Fibroblast of skin of left biceps (primary cell): ENCODE measurements at regions not wholly inside any gene's neighbourhood (a gene's known extent, or its start where the extent isn't known, plus 50 kb on each side); places are given as distances from the start of the nearest gene placed in this dataset.
A peak's percentile ranks its signal among the peaks of the same experiment; 100 is the strongest.

Source experiments
- DNase-seq, 2 experiments: peaks; one replicate each; pipeline ENCODE4 v3.0.0-alpha.2; 2013; ENCODE audit warnings: low read depth in 2 of 2

DNA sequence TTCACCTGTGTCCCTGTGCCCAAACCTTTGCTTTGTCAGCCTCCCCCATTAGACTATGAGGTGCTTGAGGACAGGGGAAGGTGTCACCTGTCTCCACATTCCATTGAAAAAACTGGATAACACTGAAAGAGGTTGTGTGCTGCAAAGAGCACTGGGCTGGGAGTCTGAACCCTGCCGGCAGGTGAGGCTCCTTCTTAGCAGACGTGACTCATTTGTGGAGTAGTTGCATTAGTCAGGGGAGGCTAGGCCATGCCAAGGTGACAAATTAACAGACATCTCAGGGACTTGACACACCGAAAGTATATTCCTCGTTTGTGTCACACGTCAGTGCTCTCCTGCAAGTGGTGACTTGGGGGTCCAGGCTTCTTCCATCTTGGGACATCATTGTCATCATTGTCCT is 95.9 kb upstream of the STX18 start:
- DNase-seq = no peak

DNA sequence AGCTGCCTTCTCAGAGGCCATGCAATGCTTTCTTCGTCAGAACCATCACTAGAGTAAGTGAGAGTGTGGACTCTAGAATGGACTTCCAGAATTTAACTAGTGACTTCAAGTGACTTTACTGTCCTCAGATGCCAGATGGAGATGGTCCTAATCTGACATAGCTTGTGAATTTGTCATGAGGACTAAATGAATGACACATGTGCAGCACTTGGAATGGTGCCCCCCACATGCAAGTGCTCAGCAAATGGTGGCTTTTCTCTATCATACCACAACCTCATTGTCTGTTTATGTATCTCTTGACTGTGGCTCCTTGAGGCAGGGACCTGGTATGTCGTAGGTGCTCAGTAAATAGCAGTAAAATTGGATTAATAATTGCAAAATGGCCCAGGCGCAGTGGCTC is 91.6 kb upstream of the STX18 start:
- no peak for DNase-seq

DNA sequence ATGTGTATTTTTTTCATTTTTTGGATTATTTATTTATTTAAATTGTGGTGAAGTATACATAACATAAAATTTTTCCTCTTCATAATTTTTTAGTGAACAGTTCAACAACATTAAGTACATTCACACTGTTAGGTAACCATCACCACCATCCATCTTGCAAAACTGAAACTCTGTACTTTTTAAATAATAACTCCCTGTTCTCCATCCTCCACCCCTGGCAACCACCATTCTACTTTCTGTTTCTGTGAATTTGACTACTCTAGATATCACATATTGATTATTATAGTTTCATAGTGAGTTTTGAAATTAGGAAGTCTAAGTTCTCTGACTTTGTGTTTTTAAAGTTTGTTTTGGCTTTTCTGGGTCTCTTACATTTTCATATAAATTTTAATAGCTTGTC is 89.3 kb upstream of the STX18 start:
- no peak for DNase-seq

DNA sequence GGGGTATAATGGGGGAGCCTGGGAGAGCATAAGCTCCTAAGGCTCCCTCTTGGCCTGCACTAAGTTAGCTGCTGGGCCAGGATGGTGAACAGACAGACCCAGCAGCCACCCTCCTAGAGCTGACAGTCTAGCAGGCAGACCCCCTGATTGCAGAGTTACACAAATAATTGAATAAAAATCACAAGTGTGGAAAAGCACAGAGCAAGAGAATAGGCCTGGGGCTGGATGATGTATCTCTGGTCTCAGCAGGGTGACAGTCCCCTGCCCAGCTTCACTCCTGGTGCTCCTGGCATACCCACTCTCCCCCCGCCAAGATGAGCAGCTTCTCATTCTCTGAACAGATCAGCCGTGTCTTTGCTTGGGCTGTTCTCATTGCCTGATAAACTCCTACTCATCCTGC is 86.1 kb upstream of the STX18 start:
- DNase-seq = no peak

DNA sequence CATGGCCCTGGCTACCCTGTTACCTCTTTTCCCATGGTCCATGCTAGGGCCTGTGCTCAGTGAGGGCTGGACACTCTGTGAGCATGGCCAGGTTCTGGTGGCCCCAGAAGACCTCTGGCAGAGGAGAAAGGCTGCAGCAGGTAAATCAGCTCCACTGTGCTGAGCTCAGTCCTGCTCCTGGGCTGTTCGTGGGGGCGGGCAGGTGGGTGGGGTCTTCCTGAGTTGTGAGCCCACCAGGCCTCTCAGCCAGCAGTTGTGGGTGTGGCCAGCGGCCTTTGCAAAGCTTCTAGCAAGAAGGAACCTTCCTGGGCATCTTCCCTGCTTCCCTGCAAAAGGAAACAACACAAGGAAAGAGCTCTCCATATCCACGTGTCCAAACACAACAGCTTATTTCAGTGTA is 85.3 kb upstream of the STX18 start:
- DNase-seq = no peak

DNA sequence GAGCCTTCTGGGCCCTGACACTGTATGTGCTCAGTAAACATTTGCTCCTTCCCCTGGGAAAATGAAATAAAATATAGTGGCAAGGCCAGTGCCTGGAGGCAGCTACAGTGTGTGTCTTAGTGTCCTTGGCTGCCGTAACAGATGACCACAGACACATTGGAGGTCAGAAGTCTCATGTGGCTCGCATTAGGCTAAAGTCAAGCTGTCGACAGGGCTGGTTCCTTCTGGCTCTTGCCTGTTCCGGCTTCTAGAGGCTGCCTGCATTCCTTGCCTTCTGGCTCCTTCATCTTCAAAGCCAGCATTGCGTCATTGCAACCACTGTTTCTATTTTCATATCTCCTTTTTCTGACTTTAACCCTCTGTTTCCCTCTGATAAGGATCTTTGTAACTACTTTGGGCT is 83.6 kb upstream of the STX18 start:
- peak; percentile 29 to 38 for DNase-seq

DNA sequence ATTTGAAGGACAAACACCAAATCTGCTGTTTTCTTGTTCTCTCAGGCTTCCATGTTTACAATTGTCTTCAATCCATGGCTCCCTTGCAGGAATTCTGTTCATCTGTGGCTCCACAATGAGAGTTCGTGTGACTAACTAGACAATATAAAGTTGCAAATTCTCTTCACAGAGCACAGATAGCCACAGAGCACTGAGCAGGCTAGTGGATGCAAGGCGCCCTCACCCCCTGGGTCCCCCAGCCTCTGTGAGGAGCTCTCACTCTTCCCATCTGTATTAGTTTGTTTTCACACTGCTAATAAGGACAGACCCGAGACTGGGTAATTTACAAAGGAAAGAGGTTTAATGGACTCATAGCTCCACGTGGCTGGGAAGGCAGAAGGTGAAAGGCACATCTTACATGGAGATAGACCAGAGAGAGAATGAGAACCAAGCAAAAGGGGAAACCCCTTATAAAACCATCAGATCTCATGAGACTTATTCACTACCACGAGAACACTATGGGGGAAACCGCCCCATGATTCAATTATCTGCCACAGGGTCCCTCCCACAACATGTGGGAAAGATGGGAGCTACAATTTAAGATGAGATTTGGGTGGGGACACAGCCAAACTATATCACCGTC is 82.5 kb upstream of the STX18 start:
- DNase-seq = no peak

DNA sequence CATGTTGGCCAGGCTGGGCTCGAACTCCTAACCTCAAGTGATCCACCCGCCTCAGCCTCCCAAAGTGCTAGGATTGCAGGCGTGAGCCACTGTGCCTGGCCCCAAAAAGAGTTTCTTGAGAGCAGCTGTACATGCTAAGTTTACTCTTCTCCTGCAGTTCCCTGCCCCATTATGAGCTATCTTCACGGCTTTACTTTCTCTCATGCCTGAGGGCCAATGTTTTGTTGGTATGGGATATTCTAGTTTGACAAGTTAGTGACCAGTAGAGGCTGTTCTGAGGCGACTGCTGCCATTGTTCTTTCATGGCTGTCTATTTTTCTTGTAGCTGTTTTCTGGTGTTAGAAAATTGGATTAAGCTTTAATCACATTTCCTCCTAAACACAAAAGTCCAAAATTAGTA is 78.0 kb upstream of the STX18 start:
- DNase-seq = no peak

DNA sequence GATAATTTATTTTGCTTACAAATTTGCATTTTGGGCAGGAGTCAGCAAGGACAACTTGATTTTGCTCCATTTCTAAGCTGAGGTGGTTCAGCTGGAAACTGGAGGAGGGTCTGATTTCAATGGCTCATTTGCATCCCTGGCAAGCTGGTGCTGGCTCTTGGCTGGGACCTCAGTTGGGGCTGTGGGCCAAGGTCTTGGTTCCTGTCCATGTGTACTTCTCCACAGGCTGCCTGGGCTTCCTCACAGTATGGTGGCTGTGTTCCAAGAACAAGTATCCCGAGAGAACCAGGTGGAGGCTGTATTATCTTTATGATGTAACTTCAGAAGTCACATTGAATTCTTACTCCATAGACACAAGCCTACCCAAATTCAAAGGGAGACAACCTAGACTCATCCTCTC is 77.0 kb upstream of the STX18 start:
- DNase-seq = no peak

DNA sequence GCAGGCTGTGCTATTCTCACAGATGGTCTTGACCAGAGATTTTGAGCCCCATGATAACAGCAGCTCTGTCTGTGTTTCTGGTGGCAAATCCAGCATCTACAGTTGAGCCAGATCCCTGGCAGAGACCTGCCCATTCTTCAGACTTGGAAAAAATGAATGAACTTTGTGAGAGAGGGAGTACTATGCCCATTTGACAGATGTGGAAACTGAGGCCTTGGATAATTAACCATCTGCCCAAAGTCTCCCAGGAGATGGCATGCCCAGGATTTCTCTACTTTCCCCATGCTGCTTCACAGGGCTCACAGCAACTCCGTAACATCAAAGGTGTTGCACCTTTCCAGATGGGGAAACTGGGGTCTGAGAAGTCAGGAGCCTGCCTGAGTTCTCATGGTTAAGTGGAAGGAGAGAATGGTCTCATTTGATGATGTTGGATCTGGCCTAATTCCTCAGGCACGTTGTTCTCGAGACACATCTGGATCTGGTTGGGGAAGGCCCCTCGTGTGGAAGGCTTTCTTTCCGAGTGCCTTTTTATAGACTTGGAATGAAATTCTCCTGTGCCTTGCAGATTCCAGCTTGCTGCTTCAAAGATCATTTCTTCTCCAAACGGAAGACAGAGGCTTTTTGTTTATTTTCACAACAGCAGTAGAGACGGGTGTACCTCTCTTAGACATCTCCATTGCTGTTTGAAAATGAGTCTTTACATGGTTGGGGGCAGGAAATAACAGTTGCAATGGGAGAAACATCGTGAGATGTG is 73.3 kb upstream of the STX18 start:
- DNase-seq = peak; percentile 70 to 74

DNA sequence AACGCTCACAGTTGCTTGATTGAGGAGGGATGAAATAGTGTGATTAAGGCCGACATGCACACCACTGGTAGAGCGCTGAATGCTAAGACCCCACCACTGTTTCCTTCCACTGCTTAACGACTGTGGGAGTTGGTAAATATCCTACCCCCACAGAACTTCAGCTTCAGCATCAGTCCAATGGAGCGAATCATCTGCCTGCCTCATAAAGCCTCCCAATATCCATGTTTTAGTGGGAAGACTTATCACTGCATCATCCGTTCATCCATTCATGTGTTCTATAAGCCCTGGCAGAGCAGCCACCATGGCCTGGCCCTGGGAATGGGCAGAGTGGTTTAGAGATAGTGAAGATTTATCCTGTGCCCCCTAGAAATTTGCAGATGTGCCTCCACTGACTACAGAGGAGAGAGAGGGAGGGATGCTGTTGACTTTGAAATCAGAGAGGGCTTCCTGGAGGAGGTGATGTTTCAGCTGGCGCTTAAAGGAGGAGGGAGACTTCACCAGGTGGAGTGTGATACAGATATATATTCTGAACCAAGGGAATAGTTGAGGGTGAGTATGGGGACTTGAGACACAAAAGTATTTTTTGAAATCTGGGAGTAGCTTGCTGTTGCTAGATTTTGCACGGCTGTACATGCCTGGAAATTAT is 71.9 kb upstream of the STX18 start:
- DNase-seq = peak in 1 of 2 experiments; percentile 23

DNA sequence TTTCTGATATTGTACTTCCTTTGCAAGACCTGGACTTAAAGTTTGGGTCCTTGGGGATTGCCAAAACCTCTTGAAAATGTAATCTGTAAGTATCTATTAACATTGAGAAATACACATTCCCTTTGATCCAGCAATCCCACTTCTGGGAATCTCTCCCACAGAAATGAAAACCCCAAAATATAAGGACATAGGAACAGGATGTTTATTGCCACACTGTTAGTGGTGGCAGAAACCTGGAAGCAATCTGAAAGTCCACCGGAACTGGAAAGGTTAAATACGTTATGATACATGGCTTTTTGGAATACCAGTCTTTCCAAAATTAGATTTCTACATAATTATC is 71.2 kb upstream of the STX18 start:
- DNase-seq = peak; percentile 37 to 40

DNA sequence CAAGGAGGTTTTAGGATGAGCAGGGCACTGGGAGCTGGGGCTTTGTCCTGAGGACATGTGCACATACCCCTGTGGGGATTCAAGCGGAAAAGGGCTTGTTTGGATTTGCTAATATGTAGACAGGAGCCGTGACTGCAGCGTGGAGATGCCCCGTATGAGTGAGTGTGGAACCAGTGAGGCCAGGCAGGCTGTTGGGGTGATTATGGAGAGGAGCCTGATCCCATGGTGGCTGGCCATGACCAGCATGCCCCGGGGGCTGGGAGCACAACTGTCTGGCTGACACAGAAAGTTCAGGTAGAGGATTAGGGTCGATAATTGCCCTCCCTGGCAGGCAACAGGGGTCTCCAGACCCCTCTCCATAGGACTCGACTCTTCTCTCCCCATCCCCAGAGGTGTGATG is 68.8 kb upstream of the STX18 start:
- DNase-seq = no peak

DNA sequence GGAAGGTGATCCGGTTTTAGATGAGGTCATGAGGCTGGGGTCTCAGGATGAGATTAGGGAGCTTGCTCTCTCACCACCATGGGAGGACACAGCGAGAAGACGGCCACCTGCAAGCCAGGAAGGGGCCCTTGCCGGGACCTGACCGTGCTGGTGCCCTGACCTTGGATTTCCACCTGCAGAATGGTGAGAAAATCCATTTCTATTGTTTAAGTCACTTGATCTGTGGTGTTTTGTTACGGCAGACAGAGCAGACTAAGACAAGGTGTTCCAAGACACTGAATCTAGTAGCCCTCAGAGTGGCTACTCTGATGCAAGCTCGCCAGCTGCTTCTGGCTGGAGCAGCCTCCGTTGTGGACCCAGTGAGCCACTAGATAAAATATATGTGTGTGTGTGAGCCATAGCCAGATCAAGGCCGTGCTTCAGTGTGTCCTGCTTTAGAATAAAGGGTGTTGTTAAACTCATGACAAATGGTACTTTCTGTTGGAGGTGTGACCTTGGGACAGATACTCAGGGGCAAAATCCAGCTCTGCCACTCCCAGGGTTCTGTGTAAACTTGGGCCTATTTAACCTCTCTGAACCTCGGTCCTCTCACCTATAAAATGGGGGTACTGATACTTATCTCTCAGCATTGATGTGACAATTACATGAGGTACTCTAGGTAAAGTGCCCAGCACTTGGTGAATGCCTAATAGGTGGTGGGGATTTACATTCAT is 67.9 kb upstream of the STX18 start:
- no peak for DNase-seq

DNA sequence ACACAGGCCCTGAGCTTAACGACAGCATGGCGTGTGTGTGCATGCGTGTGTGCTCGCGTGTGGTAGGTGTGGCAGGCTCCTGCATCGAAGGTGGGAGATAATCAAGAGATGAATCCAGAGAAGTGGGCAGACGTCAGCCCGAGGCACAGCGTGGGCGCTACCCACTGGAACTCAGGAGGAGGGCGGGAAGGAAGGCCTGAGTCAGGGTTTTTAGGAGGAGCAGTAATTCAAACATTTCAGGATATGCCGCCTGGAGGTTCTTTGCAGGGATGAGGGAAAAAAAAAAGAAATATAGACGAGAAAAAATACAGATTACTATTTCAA is 66.3 kb upstream of the STX18 start:
- no peak for DNase-seq

DNA sequence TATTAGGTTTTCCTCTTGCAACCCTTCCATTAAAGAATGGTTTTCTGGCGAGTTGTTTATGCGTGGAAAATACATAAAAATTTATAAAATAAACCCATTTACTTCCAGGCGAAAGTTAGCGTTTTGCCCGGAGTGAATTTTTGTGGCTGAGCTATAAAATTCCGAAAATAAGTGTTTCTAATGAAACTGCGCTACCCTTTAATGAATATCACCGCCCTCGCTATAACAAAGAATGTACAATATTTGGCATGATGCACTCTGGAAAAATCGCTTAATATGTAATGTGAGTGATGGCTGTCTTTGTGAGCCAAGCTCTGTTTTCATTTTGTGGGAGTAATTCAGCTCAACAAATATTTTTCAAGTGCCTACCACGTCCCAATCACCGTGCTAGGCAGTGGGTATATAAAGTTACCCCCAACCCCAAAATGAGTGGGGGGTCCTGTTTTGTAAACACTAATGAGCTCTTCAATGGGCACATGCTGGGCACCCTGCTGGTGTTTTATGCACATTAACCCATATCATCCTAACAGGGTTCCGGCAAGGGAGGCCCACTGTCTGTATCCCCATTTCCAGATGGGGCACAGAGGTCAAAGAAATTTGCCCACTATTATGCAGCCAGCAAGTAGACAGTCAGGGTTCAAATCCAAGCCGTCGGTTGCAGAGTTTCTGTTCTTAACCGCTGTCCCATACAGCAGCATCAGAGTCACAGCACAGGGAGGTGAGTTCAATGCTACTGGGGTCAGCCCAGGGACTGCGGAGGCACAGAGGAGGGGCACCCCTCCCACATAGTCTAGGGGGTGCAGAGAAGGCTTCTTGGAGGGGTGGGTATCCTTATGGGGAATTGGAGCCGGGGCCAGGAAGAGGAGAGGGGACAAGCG is 65.7 kb upstream of the STX18 start:
- peak in 1 of 2 experiments; percentile 21 for DNase-seq

DNA sequence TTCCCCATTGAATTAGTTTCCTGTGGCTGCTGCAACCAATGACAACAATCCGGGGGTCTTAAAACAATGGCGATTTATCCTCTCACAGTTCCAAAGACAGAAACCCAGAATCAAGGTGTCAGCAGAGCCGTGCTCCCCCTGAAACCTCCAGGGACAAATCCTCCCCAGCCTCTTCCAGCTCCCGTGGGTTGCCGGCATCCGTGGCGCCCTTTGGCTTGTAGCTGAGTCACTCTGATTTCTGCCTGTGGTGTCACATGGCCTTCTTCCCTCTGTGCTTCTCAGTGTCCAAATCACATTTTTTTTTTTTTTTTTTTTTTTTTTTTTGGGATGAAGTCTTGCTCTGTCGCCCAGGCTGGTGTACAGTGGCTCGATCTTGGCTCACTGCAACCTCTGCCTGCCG is 64.5 kb upstream of the STX18 start:
- no peak for DNase-seq

DNA sequence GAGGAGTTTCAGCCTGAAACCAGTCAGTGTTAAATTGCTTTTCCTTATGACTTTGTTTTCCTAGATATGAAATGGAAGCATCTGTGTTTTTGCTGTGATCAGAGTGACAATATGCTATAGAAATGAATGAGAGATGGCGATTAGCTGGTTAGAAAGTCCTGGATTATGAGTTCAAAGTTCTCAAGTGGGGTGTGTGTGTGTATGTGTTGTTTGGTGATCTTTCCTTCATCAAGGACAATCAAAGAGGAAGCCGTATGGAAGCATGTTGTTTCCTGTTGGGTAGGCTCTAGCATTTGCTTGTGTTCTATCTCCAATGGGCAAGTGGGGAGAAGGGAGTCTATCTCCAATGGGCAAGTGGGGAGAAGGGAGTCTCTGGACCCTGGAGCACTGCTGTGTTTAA is 64.0 kb upstream of the STX18 start:
- no peak for DNase-seq

DNA sequence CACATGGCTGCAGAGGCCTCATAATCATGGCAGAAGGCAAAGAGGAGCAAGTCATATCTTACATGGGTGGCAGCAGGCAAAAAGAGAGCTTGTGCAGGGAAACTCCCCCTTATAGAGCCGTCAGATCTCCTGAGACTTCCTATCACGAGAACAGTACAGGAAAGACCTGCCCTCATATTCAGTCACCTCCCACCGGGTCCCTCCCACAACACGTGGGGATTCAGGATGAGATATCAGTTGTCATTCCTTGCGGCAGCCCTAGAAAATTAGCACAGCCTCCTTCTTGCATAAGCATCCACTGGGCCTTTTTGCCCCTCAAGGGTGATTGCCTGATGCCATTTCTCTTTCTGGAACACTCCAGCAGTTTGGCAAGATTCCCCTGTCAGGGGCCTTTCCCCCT is 61.7 kb upstream of the STX18 start:
- DNase-seq = no peak

DNA sequence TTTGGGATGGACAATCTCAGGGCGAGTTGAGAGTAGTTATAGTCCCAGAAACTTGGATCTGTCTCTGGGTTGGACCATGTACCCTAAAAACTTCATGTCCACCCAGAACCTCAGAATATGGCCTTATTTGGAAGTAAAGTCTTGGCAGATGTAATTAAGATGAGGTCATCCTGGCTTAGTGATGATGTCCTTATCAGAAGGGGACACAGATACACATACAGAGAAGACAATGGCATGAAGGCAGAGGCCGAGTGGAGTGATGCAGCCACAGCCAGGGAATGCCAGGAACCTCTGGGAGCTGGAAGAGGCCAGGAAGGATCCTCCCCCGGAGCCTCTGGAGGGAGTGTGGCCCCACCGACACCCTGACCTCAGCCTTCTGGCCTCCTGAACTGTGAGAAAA is 61.2 kb upstream of the STX18 start:
- DNase-seq = no peak

DNA sequence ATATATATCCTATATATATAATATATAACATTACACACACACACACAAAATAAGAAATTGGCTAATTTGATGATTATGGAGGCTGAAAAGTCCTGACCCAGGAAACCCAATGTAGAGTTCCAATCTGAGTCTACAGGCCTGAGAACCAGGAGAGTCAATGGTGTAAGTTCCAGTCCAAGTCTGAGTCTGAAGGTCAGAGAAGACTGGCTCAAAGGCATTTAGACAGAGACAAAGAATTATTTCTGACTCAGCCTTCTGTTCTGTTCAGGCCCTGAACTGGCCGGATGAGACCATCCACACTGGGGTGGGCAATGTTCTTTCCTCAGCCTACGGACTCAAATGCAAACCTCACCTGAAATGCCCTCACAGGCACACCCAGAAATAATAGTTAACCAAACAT is 60.6 kb upstream of the STX18 start:
- no peak for DNase-seq

DNA sequence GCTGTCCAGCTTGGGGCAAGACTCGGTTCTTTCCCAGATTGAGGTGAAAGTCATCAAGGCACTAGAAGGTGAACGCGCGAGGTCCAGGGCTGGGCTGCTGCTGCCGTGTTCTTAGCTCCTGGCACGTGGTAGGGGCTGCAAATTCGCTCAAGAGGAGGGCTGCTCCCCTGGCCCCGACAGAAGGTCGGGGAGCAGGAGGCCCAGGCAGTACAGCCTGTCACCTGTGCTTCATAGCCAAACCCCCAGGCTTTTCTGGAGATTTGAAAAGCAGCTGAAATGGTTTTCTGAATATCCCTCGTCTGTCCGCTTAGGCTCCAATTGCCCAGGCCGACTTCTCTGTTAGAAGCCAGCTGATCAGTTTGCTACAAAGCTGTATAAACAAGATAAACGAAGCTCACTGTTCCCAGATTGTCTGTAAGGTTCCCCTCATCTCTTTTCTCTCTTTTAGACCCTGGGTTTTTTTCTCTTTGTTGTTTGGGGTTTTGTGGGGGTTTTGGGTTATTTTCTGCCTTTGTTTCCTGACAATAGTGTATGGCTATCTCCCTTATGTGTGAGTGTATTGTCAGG is 60.0 kb upstream of the STX18 start:
- no peak for DNase-seq
